ENCODE measurements at regions not wholly inside any gene's neighbourhood (a gene's known extent, or its start where the extent isn't known, plus 50 kb on each side); places are given as distances from the start of the nearest gene placed in this dataset.

DNA sequence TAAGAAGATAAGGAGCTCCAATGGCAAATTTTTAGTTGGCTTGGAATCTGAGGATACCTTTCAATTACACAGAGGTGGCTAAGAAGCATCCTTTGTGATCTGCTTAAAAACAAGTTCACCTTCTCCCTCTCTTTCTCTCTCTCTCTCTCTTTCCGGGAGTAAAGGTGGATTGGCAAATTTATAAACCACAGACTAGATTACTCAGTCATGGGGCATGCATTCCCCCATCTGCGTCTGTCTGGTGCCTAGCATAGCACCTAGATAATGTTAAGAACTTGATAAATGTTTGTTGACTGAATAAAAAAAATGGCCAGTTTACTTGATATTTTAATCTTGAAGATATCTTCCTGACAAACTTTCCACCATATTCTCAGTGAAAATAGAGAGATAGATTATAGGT, 312.3 kb downstream of the CDC5L start:
- TF ChIP-seq, protein P1, sequence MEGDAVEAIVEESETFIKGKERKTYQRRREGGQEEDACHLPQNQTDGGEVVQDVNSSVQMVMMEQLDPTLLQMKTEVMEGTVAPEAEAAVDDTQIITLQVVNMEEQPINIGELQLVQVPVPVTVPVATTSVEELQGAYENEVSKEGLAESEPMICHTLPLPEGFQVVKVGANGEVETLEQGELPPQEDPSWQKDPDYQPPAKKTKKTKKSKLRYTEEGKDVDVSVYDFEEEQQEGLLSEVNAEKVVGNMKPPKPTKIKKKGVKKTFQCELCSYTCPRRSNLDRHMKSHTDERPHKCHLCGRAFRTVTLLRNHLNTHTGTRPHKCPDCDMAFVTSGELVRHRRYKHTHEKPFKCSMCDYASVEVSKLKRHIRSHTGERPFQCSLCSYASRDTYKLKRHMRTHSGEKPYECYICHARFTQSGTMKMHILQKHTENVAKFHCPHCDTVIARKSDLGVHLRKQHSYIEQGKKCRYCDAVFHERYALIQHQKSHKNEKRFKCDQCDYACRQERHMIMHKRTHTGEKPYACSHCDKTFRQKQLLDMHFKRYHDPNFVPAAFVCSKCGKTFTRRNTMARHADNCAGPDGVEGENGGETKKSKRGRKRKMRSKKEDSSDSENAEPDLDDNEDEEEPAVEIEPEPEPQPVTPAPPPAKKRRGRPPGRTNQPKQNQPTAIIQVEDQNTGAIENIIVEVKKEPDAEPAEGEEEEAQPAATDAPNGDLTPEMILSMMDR (IDR thresholded peaks at IDR 0.05; ENCODE audit: low read depth, low read length): no peak
- H3K4me3 ChIP-seq (ENCODE audit: low read depth, low read length): no peak overlapping the region

DNA sequence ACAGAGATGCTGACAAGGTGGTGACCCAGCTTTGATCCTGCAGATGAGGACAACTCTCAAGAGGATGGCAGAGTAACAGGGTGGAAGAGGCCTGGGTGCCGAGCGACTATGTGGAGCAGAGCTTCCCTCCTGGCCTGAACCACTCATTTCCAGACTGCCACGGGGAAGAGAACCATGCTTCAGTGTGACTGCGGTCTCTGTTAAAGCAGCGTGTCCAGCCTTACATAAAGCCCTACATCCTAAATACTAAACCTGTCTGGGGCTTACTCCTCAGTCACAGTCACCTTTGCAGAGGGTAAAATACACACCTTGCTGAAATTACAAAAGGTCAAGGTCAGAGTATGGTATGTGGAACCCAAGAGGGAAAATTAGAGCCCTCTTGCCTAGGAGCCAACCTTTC, 312.9 kb downstream of the CDC5L start:
- H3K4me3 ChIP-seq (ENCODE audit: low read depth, low read length): no peak overlapping the region
- TF ChIP-seq, protein P1 (IDR thresholded peaks at IDR 0.05; ENCODE audit: low read depth, low read length): no peak

GRCh38 chr6:44701038-44701636, 313.6 kb downstream of the CDC5L start:
- no peak overlapping the region for H3K4me3 ChIP-seq (ENCODE audit: low read depth, low read length)
- TF ChIP-seq, protein P1 (IDR thresholded peaks at IDR 0.05; ENCODE audit: low read depth, low read length): no peak

- TF ChIP-seq, protein P1 (IDR thresholded peaks at IDR 0.05; ENCODE audit: low read depth, low read length): no peak
- H3K4me3 ChIP-seq (ENCODE audit: low read depth, low read length): no peak overlapping the region
These were observed 314.2 kb downstream of the CDC5L start for GRCh38 chr6:44701637-44702101.

- no peak overlapping the region for H3K4me3 ChIP-seq (ENCODE audit: low read depth, low read length)
- TF ChIP-seq, protein P1 (IDR thresholded peaks at IDR 0.05; ENCODE audit: low read depth, low read length): no peak
These were observed 314.8 kb downstream of the CDC5L start for GRCh38 chr6:44702292-44702691.

DNA sequence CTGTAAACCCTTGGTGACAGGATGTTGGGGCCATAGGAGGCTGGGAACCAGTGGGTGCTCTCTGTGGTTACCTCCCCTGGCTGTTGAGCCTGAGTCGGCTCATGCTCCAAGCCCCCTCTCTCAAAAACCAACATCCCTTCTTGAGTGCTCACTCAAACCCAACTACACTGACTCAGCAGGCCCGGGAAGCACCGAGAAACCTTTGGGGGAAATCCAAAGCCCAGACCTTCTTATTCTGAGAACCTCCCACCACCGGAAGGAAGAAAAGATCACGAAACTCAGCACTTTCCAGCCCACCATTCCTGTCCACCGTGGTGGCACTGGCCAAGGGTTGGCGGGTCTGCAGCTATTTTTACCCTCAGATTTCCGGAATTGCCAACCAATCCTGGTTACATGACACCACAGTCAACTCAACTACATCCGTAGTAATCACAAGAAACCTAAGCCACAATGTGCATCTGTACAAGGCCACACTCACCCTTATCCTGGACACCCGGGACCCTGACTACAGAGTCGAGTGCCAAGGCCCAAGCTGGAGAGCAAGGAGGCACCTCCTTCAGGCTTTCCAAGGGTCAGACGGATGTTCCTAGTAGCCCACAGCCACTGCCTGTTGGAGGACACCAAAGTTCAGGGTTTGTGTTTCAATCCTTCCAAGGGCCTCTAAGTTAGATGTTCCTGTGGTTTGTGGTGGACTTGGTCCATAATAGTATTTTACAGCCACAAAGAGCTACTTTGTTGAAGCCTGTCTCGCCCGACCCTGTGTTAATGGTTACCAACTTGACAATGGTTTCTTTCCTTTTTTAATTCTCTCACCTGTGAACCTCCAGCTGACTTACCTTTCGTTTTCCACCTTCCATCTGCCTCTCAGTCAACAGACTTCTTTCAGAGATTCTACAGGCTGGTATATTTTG, 317.0 kb downstream of the CDC5L start:
- H3K4me3 ChIP-seq (ENCODE audit: low read depth, low read length): no peak overlapping the region
- TF ChIP-seq, protein P1 (IDR thresholded peaks at IDR 0.05; ENCODE audit: low read depth, low read length): no peak

DNA sequence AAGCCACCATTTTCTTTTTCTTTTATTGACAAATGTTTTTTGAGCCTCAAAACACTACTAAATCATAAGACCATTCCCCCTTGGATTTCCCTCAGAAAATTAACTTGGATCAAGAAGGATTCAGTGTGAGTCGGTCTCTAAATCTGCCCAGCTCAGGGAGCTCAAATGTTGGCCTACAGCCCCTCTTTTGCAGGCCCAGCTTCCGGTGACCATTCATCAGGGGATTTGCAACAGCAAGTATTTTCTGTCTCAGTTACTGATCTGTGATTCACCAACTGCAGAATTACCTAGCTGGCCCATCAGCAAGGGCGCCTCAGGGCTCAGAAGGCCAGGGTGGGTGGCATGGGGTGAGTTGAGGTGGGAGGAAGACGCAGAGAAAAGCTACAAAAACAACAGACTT, 318.1 kb downstream of the CDC5L start:
- H3K4me3 ChIP-seq (ENCODE audit: low read depth, low read length): no peak overlapping the region
- TF ChIP-seq, protein P1 (IDR thresholded peaks at IDR 0.05; ENCODE audit: low read depth, low read length): no peak
